ENCODE measurements at regions not wholly inside any gene's neighbourhood (a gene's known extent, or its start where the extent isn't known, plus 50 kb on each side); places are given as distances from the start of the nearest gene placed in this dataset.

- TF ChIP-seq ELF1 (IDR thresholded peaks at IDR 0.05; ENCODE audit: borderline replicate concordance, low read depth) = no peak
- no peak for TF ChIP-seq ATF3 (IDR thresholded peaks at IDR 0.05)
- TF ChIP-seq ZFX (IDR thresholded peaks at IDR 0.05) = no peak
- no peak for TF ChIP-seq EZH2 (IDR thresholded peaks at IDR 0.05)
- TF ChIP-seq EGR1 (IDR thresholded peaks at IDR 0.05; ENCODE audit: low read depth) = no peak
- no peak for TF ChIP-seq YY1 (IDR thresholded peaks at IDR 0.05; ENCODE audit: extremely low read depth, insufficient replicate concordance, low read depth, low read length)
Observed at GRCh38 chr4:182163180-182163579, 80.0 kb upstream of the TENM3 start (continued).

GRCh38 chr4:182169572-182169971, 73.6 kb upstream of the TENM3 start:
- Histone ChIP-seq H2AFZ (ENCODE audit: low read depth, low read length, poor library complexity, severe bottlenecking) (no peak overlapping the region), H3K9me2 (ENCODE audit: insufficient read depth) (no peaks in the 10 kb centered on the region), H3K9me3 (ENCODE audit: control insufficient read depth in 1 of 2, insufficient read depth in 1 of 2, low read depth in 1 of 2, low read length in 2 of 2) (no peaks in the 10 kb centered on the region), H3K27ac (ENCODE audit: low read depth, low read length) (no peak overlapping the region), H3K36me3 (ENCODE audit: control insufficient read depth in 1 of 2, insufficient read depth in 2 of 2, low read length in 2 of 2) (no peaks in the 10 kb centered on the region), H3K4me1 (ENCODE audit: control insufficient read depth in 1 of 2, insufficient read depth in 2 of 2, low read length in 2 of 2) (no peaks in the 10 kb centered on the region), H3K4me2 (ENCODE audit: low read length) (no peak overlapping the region), H4K20me1 (ENCODE audit: insufficient read depth) (no peaks in the 10 kb centered on the region), H3K9ac (ENCODE audit: low read length) (no peak overlapping the region), H3K4me3 (replicated peaks in 1 of 2; ENCODE audit: low read depth in 1 of 2, low read length in 2 of 2) (no peak overlapping the region), H3K79me2 (ENCODE audit: insufficient read depth, low read length) (no peaks in the 10 kb centered on the region), H3K27me3 (ENCODE audit: insufficient read depth, low read length) (peaks cover 17% of the 10 kb centered on the region)
- DNase-seq (ENCODE audit: low read depth, low spot score) (no peak), ATAC-seq (no peak)
- BruUV-seq (replicated peaks) = no TSS peak
- ChIA-PET RAD21 (ENCODE audit: low non-redundant PET in 1 of 2, low total read pairs in 2 of 2, uncharacterized antibody in 2 of 2, unreplicated experiment in 2 of 2) (no interaction called here), POLR2A (no interaction called here), CTCF (no interaction called here)
- intact Hi-C loops (cut with micrococcal nuclease) = no loop called here
- TF ChIP-seq ZFX (IDR thresholded peaks at IDR 0.05) (no peak), CEBPB (IDR thresholded peaks at IDR 0.05; ENCODE audit: low read depth) (no peak), SP1 (IDR thresholded peaks at IDR 0.05; ENCODE audit: low read depth) (no peak), CBX3 (IDR thresholded peaks at IDR 0.05; ENCODE audit: low read depth) (no peak), JUND (IDR thresholded peaks at IDR 0.05) (no peak), EZH2phosphoT487 (IDR thresholded peaks at IDR 0.05; ENCODE audit: borderline replicate concordance) (no peak), FOSL1 (IDR thresholded peaks at IDR 0.05; ENCODE audit: low read depth) (no peak), POLR2A (IDR thresholded peaks at IDR 0.05; ENCODE audit: borderline replicate concordance, extremely low read depth, insufficient read depth, insufficient read length) (no peak), YY1 (IDR thresholded peaks at IDR 0.05; ENCODE audit: extremely low read depth, insufficient replicate concordance, low read depth, low read length) (no peak), CTCF (IDR thresholded peaks at IDR 0.05 in 2 of 3, conservative IDR thresholded peaks at IDR 0.05 in 1 of 3; ENCODE audit: borderline replicate concordance in 1 of 3, insufficient read depth in 1 of 3, low read depth in 2 of 3, low read length in 2 of 3) (no peak), SIN3A (IDR thresholded peaks at IDR 0.05; ENCODE audit: low read depth) (no peak), POLR2AphosphoS5 (IDR thresholded peaks at IDR 0.05; ENCODE audit: low read depth, low read length) (no peak), ATF3 (IDR thresholded peaks at IDR 0.05) (no peak), REST (IDR thresholded peaks at IDR 0.05; ENCODE audit: low read depth) (no peak), MAX (IDR thresholded peaks at IDR 0.05) (no peak)

Data from HCT116 (cell line).